Spleen (tissue), 11 donors: ENCODE measurements at regions not wholly inside any gene's neighbourhood (a gene's known extent, or its start where the extent isn't known, plus 50 kb on each side); places are given as distances from the start of the nearest gene placed in this dataset.

Experiments used
- DNase-seq: peaks from one replicate; pipeline ENCODE4 v3.0.0-alpha.2; 2020
- H3K27ac ChIP-seq, 8 donors: fragments of 200-600 bp; sonication (generic) in 7 of 8; 1 replicate in 4 of 8; 2 replicates in 4 of 8; pipeline versions ENCODE4 v1.5.0 to v1.8.0; 2016 to 2021; ENCODE audit warnings: inconsistent platforms in 4 of 8, mild to moderate bottlenecking in 4 of 8, moderate library complexity in 1 of 8
- H3K27me3 ChIP-seq, 7 donors: fragments of 200-600 bp; sonication (generic) in 6 of 7; replicated peaks in 1 of 7; 1 replicate in 4 of 7; 2 replicates in 3 of 7; pipeline versions ENCODE4 v1.5.0 to v1.8.0; 2016 to 2021; ENCODE audit warnings: inconsistent platforms in 3 of 7, mild to moderate bottlenecking in 1 of 7
- H3K36me3 ChIP-seq, 6 donors: fragments of 200-600 bp; sonication (generic) in 5 of 6; 1 replicate in 4 of 6; 2 replicates in 2 of 6; pipeline versions ENCODE4 v1.5.0 to v1.8.0; 2016 to 2021; ENCODE audit warnings: inconsistent platforms in 2 of 6
- H3K4me1 ChIP-seq, 6 donors: fragments of 200-600 bp; sonication (generic) in 5 of 6; 1 replicate in 3 of 6; 2 replicates in 3 of 6; pipeline versions ENCODE4 v1.5.0 to v1.8.0; 2016 to 2021; ENCODE audit warnings: inconsistent platforms in 3 of 6
- H3K4me3 ChIP-seq, 8 donors: fragments of 200-600 bp; sonication (generic) in 7 of 8; 1 replicate in 4 of 8; 2 replicates in 4 of 8; pipeline versions ENCODE4 v1.5.0 to v1.8.0; 2016 to 2021; ENCODE audit warnings: inconsistent platforms in 4 of 8, mild to moderate bottlenecking in 4 of 8, moderate library complexity in 2 of 8
- H3K9me3 ChIP-seq, 8 donors: fragments of 200-600 bp; sonication (generic) in 7 of 8; 1 replicate in 4 of 8; 2 replicates in 4 of 8; pipeline versions ENCODE4 v1.5.0 to v1.8.0; 2016 to 2021; ENCODE audit warnings: inconsistent platforms in 4 of 8
- POLR2A ChIP-seq, 3 donors: fragments of 450-650 bp; IDR thresholded peaks; one replicate each; pipeline ENCODE4 v1.5.1; 2017; ENCODE audit warnings: antibody characterized with exemption in 3 of 3, mild to moderate bottlenecking in 1 of 3
- POLR2AphosphoS5 ChIP-seq, 3 donors: sonication (generic); formaldehyde crosslinking; IDR thresholded peaks; one replicate each; pipeline ENCODE4 v1.5.1; 2017; ENCODE audit warnings: antibody characterized with exemption in 3 of 3
- WGBS, 5 donors: extraction: QIAGEN DNeasy Blood & Tissue Kit in 3 of 5; methylation state at CpG; one replicate each; pipeline versions ENCODE4 v1.1.5 to v1.1.7; 2013 to 2018; 5-methylcytosine and 5-hydroxymethylcytosine counted together
- intact Hi-C: fragments of 100-400 bp; cut with DNase I; formaldehyde crosslinking; loops from one replicate; pipeline ENCODE4 v1.15.0; 2023; ENCODE audit warnings: low total_unique reads
- TF ChIP-seq, protein P1 (sequence below), 11 experiments: fragments of 200-600 bp in 7 of 11; fragments of 450-650 bp in 4 of 11; sonication (generic) in 4 of 11; IDR thresholded peaks in 8 of 11; conservative IDR thresholded peaks in 3 of 11; 1 replicate in 7 of 11; 2 replicates in 4 of 11; pipeline versions ENCODE4 v1.4.0 to v1.8.0; 2016 to 2021; ENCODE audit warnings: antibody characterized with exemption in 11 of 11, inconsistent platforms in 4 of 11, mild to moderate bottlenecking in 1 of 11
- donor health status: healthy with polysubstance abuse.
- donor health status: DM: no; HTN: no; CAD: no; lungs with moderate emphysema.
- donor health status: DM: no; HTN: no; CAD: no.
- donor health status: Bipolar disorder and iron deficiency.
- donor health status: healthy.
- donor health status: DM: no; HTN: no; CAD: no.
- donor health status: DM: yes; HTN: yes; CAD: no.

DNA sequence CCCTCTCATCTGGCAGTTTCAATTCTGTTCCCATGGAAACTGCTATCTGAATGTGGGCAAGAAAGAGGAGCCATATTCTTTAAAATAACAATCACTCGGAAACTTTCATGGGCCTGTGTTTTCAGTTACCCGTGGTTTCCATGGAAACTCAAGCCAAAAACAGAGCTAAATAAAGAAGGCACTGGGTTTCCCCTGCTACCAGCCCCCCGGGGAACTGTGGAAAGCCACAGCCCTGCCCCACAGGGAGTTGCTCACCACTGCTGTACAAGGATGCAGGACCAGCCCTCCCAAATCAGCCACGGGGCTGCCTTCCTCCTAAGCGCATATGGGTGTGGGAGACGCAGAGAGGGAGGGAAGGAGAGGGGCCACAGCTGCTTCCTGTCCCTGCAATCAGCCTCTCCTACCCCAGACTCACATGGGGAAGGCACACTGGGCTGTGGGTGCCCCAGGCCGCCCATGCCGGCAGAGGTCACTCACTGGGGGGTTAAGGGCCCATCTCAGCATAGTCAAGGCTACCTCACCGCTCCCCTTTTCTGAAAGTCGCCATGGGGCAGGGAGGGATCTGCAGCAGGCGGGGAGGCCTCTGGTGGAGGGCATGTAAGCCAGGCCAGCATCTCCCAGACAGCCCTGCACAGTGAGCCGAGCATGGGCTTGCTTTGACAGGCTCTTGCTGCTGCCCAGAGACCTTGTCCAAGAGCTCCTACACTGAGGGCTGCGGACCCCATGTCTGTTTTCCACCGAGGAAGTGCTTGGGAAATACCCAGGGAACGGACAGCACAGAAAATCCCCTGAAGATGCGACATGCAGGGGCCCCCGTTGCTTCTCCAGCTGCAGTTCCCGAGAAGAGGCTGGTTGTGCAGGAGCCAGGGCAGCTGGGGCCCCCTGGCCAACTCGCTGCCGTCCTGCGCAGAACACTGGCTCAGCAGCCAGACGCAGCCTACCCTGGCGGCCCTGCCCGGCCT is 157.3 kb upstream of the PPP2R2D start:
- H3K27ac ChIP-seq: no peak overlapping the region

DNA sequence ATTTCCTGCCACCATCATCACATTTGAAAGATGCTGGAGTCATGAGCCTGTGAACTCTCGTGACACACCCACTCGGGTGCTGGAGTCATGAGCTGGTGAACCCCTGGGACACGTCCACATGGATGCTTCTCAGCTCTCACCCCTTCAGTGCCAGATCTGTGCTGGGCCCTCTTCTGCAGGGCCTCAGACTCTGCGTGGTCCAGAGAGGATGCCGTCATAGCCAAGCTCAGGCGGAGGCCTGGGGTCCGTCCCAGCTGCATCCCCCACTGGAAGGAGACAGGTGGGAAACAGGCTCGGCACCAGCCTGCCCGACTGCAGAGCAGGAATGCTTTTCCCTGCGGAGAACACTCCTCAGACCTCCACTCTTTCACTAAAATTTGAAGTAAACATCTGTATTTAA is 156.5 kb upstream of the PPP2R2D start:
- TF ChIP-seq, protein P1, sequence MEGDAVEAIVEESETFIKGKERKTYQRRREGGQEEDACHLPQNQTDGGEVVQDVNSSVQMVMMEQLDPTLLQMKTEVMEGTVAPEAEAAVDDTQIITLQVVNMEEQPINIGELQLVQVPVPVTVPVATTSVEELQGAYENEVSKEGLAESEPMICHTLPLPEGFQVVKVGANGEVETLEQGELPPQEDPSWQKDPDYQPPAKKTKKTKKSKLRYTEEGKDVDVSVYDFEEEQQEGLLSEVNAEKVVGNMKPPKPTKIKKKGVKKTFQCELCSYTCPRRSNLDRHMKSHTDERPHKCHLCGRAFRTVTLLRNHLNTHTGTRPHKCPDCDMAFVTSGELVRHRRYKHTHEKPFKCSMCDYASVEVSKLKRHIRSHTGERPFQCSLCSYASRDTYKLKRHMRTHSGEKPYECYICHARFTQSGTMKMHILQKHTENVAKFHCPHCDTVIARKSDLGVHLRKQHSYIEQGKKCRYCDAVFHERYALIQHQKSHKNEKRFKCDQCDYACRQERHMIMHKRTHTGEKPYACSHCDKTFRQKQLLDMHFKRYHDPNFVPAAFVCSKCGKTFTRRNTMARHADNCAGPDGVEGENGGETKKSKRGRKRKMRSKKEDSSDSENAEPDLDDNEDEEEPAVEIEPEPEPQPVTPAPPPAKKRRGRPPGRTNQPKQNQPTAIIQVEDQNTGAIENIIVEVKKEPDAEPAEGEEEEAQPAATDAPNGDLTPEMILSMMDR (IDR thresholded peaks at IDR 0.05 in 8 of 11, conservative IDR thresholded peaks at IDR 0.05 in 3 of 11): no peak
- Histone ChIP-seq H3K27me3 (peaks cover 0 to 70% (median 7%) of the 10 kb centered on the region in 7 donors), H3K27ac (no peak overlapping the region), H3K9me3 (peaks cover 0 to 7% (median 0%) of the 10 kb centered on the region in 8 donors), H3K36me3 (no peaks in the 10 kb centered on the region), H3K4me3 (no peak overlapping the region), H3K4me1 (peaks cover 0 to 18% (median 7%) of the 10 kb centered on the region in 6 donors)
- no peak for DNase-seq
- 72 to 78% (median 75%) methylated on average over 9 to 10 of the region's 10 CpGs for WGBS, 5 donors
- intact Hi-C loops: no loop called here

More for the DNA sequence above, 157.3 kb upstream of the PPP2R2D start:
- intact Hi-C loops: no loop called here
- 19 to 25% (median 24%) methylated on average over 19 to 24 of the region's 24 CpGs for WGBS, 5 donors
- Histone ChIP-seq H3K4me3 (peak overlapping the region in 1 of 8 donors; percentile 15), H3K36me3 (no peaks in the 10 kb centered on the region), H3K4me1 (peaks cover 0 to 18% (median 7%) of the 10 kb centered on the region in 6 donors), H3K27me3 (peaks cover 0 to 65% (median 7%) of the 10 kb centered on the region in 7 donors), H3K9me3 (peaks cover 0 to 7% (median 0%) of the 10 kb centered on the region in 8 donors)
- no peak for DNase-seq
- TF ChIP-seq POLR2AphosphoS5 (IDR thresholded peaks at IDR 0.05): no peak
- TF ChIP-seq, protein P1 (IDR thresholded peaks at IDR 0.05 in 8 of 11, conservative IDR thresholded peaks at IDR 0.05 in 3 of 11): no peak
- TF ChIP-seq POLR2A (IDR thresholded peaks at IDR 0.05): no peak

DNA sequence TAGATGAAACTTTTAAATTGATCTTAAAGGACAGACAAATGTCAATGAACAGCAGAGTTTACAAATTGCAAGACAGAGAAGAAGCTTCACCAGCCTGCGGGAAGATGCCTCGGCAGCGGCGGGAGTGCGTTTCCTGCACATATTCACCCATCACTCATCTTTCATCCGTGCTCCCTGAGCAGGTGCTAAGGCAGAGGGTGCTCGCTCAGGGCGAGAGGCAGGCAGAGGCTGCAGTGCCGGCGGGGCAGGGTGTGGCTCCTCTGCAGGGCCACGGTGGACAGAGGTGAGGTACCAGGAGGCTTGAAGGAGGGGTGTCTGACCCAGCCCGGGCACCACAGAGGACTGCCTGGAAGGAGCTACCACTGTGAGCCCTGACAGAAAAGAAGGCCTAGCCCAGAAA is 155.2 kb upstream of the PPP2R2D start:
- DNase-seq: no peak
- WGBS, 5 donors: 72 to 88% (median 83%) methylated on average over 12 of the region's 12 CpGs
- TF ChIP-seq POLR2A (IDR thresholded peaks at IDR 0.05) (no peak), POLR2AphosphoS5 (IDR thresholded peaks at IDR 0.05) (no peak)
- TF ChIP-seq, protein P1 (IDR thresholded peaks at IDR 0.05 in 8 of 11, conservative IDR thresholded peaks at IDR 0.05 in 3 of 11): no peak

DNA sequence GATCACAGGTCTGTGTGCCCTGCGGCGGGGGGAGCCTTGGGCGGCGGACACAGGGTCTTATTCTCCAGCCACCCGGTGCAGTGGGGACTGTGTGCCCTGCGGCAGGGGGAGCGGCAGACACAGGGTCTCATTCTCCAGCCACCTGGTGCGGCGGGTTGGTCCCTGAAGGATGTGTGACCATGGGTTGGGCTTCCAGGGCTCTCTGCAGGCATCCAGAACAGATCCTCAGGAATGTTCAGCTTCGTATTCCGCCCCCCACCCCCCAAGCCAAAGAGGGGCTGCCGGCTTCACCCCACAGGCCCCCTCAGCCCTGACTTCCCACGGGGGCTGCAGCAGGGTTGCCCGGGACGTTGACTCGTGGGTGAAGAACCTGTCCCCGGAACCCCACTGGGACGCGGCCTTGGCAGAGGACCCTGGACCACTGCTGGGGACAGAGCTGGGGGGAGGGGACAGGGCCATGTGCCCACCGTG is 154.5 kb upstream of the PPP2R2D start:
- intact Hi-C loops: no loop called here
- no peaks in the 10 kb centered on the region for H3K9me3 ChIP-seq

More for the DNA sequence above, 155.2 kb upstream of the PPP2R2D start:
- no peaks in the 10 kb centered on the region for H3K36me3 ChIP-seq
- H3K4me1 ChIP-seq: peaks cover 0 to 18% (median 7%) of the 10 kb centered on the region in 6 donors
- peaks cover 0 to 83% (median 7%) of the 10 kb centered on the region in 7 donors for H3K27me3 ChIP-seq
- intact Hi-C loops: no loop called here
- H3K27ac ChIP-seq: no peak overlapping the region
- H3K4me3 ChIP-seq: no peak overlapping the region
- H3K9me3 ChIP-seq: no peaks in the 10 kb centered on the region

More for the DNA sequence above, 154.5 kb upstream of the PPP2R2D start:
- no peak for DNase-seq
- WGBS, 5 donors: 84 to 89% (median 88%) methylated on average over 7 to 20 of the region's 20 CpGs
- TF ChIP-seq, protein P1 (IDR thresholded peaks at IDR 0.05 in 8 of 11, conservative IDR thresholded peaks at IDR 0.05 in 3 of 11): no peak
- TF ChIP-seq POLR2AphosphoS5 (IDR thresholded peaks at IDR 0.05) (no peak), POLR2A (IDR thresholded peaks at IDR 0.05) (no peak)
- no peak overlapping the region for H3K4me3 ChIP-seq
- H3K4me1 ChIP-seq: peaks cover 0 to 18% (median 7%) of the 10 kb centered on the region in 6 donors
- H3K27ac ChIP-seq: no peak overlapping the region
- H3K36me3 ChIP-seq: no peaks in the 10 kb centered on the region
- peaks cover 0 to 88% (median 7%) of the 10 kb centered on the region in 7 donors for H3K27me3 ChIP-seq
